Stomach (tissue), 4 donors: ENCODE measurements at regions not wholly inside any gene's neighbourhood (a gene's known extent, or its start where the extent isn't known, plus 50 kb on each side); places are given as distances from the start of the nearest gene placed in this dataset.

ENCODE experiments used
- CTCF ChIP-seq, 7 experiments: fragments of 450-650 bp in 4 of 7; fragments of 200-600 bp in 3 of 7; sonication (generic) in 3 of 7; IDR thresholded peaks; one replicate each; pipeline ENCODE4 v1.5.1; 2016 to 2019; ENCODE audit warnings: antibody characterized with exemption in 7 of 7, control low read depth in 2 of 7, mild to moderate bottlenecking in 1 of 7
- EP300 ChIP-seq: sonication (generic); formaldehyde crosslinking; IDR thresholded peaks from one replicate; pipeline ENCODE4 v1.6.1; 2017; ENCODE audit warnings: antibody characterized with exemption
- POLR2A ChIP-seq, 4 donors: fragments of 450-650 bp; IDR thresholded peaks; one replicate each; pipeline ENCODE4 v1.6.1; 2016; ENCODE audit warnings: antibody characterized with exemption in 4 of 4, control low read depth in 2 of 4, mild to moderate bottlenecking in 1 of 4, moderate library complexity in 1 of 4
- POLR2AphosphoS5 ChIP-seq, 3 donors: sonication (generic); formaldehyde crosslinking; IDR thresholded peaks; one replicate each; pipeline ENCODE4 v1.6.1; 2016; ENCODE audit warnings: antibody characterized with exemption in 3 of 3

- TF ChIP-seq CTCF (IDR thresholded peaks at IDR 0.05) (no peak), POLR2AphosphoS5 (IDR thresholded peaks at IDR 0.05) (no peak), POLR2A (IDR thresholded peaks at IDR 0.05) (no peak), EP300 (no peak)
These were observed 1087.5 kb downstream of the KCNT2 start for GRCh38 chr1:195520757-195521156.
